HCT116 (cell line): ENCODE measurements at regions not wholly inside any gene's neighbourhood (a gene's known extent, or its start where the extent isn't known, plus 50 kb on each side); places are given as distances from the start of the nearest gene placed in this dataset.

ENCODE experiments used
- ATAC-seq: fragments of 200-7000 bp; cut with Tn5 transposase; 2 replicates; pipeline ENCODE4 v1.9.1; 2020; ENCODE audit warnings: mild to moderate bottlenecking, moderate library complexity
- BruUV-seq: library from RNA; stranded (reverse); fragments of 400-500 nt; replicated peaks from 2 replicates; lab custom pipeline; 2021; lab: Mats Ljungman, UMichigan
- CTCF ChIA-PET: fragments of 300-600 bp; sonication (Branson Sonifier 250); formaldehyde crosslinking; loops from one replicate; lab custom pipeline; 2021; ENCODE audit warnings: antibody characterized with exemption; lab: Charles Lee
- POLR2A ChIA-PET: fragments of 300-600, 350-600 bp; sonication (Branson Sonifier 250); formaldehyde crosslinking; loops from one replicate; lab custom pipeline; 2021; ENCODE audit warnings: antibody characterized with exemption; lab: Charles Lee
- RAD21 ChIA-PET, 2 experiments: fragments of 300-600 bp; sonication (Branson Sonifier 250); formaldehyde crosslinking; loops; one replicate each; lab custom pipeline; 2023; ENCODE audit warnings: low total read pairs in 2 of 2; ENCODE audit not compliant: uncharacterized antibody in 2 of 2, unreplicated experiment in 2 of 2, low non-redundant PET in 1 of 2; lab: Charles Lee
- DNase-seq: peaks from one replicate; pipeline ENCODE4 v3.0.0-alpha.2; 2010; ENCODE audit warnings: low read depth, low spot score
- H2AFZ ChIP-seq: fragments of 200-600 bp; shearing (Covaris generic), sonication (generic); 2 replicates; pipeline ENCODE4 v1.6.1; 2017; ENCODE audit warnings: low read depth, mixed run types, mixed read lengths, antibody characterized with exemption, low read length; ENCODE audit not compliant: poor library complexity, severe bottlenecking
- H3K27ac ChIP-seq: 2 replicates; pipeline ENCODE4 v1.5.1; 2012; ENCODE audit warnings: low read depth, low read length
- H3K27me3 ChIP-seq: fragments of 200-600 bp; sonication (generic); 2 replicates; pipeline ENCODE4 v1.6.1; 2016; ENCODE audit warnings: mixed run types, low read length, mixed read lengths; ENCODE audit not compliant: insufficient read depth
- H3K36me3 ChIP-seq, 2 experiments: fragments of 200-500 bp in 1 of 2; fragments of 200-600 bp in 1 of 2; sonication (Bioruptor generic) in 1 of 2; sonication (generic) in 1 of 2; 2 replicates each; pipeline versions ENCODE4 v1.5.1 to v1.6.1; 2014 to 2016; ENCODE audit warnings: low read length in 2 of 2, inconsistent platforms in 1 of 2, mixed read lengths in 1 of 2, mixed run types in 1 of 2; ENCODE audit not compliant: insufficient read depth in 2 of 2, control insufficient read depth in 1 of 2
- H3K4me1 ChIP-seq, 2 experiments: fragments of 200-600 bp in 1 of 2; sonication (generic) in 1 of 2; 2 replicates each; pipeline versions ENCODE4 v1.5.1 to v1.6.1; 2012 to 2017; ENCODE audit warnings: low read length in 2 of 2, inconsistent platforms in 1 of 2, mild to moderate bottlenecking in 1 of 2, mixed read lengths in 1 of 2, mixed run types in 1 of 2, moderate library complexity in 1 of 2; ENCODE audit not compliant: insufficient read depth in 2 of 2, control insufficient read depth in 1 of 2
- H3K4me2 ChIP-seq: fragments of 200-600 bp; sonication (generic); 2 replicates; pipeline ENCODE4 v1.6.1; 2017; ENCODE audit warnings: mixed run types, low read length, mixed read lengths
- H3K4me3 ChIP-seq, 2 experiments: fragments of 200-600 bp in 1 of 2; sonication (generic) in 1 of 2; replicated peaks in 1 of 2; 2 replicates each; pipeline ENCODE4 v1.5.1; 2011 to 2016; ENCODE audit warnings: low read length in 2 of 2, control low read depth in 1 of 2, low read depth in 1 of 2, mild to moderate bottlenecking in 1 of 2, mixed read lengths in 1 of 2, mixed run types in 1 of 2
- H3K79me2 ChIP-seq: fragments of 200-600 bp; sonication (generic); 2 replicates; pipeline ENCODE4 v1.6.1; 2017; ENCODE audit warnings: mild to moderate bottlenecking, mixed run types, low read length, moderate library complexity, mixed read lengths; ENCODE audit not compliant: insufficient read depth
- H3K9ac ChIP-seq: fragments of 200-600 bp; sonication (generic); 2 replicates; pipeline ENCODE4 v1.6.1; 2016; ENCODE audit warnings: low read length, mixed read lengths
- H3K9me2 ChIP-seq: fragments of 200-600 bp; sonication (generic), shearing (Covaris generic); 2 replicates; pipeline ENCODE4 v1.6.1; 2017; ENCODE audit warnings: mixed run types, mild to moderate bottlenecking, moderate library complexity; ENCODE audit not compliant: insufficient read depth
- H3K9me3 ChIP-seq, 2 experiments: fragments of 200-500 bp in 1 of 2; fragments of 200-600 bp in 1 of 2; sonication (Bioruptor generic) in 1 of 2; sonication (generic) in 1 of 2; 2 replicates each; pipeline ENCODE4 v1.6.1; 2014 to 2017; ENCODE audit warnings: low read length in 2 of 2, mixed read lengths in 2 of 2, inconsistent platforms in 1 of 2, low read depth in 1 of 2, mild to moderate bottlenecking in 1 of 2, mixed run types in 1 of 2, moderate library complexity in 1 of 2; ENCODE audit not compliant: control insufficient read depth in 1 of 2, insufficient read depth in 1 of 2
- H4K20me1 ChIP-seq: fragments of 200-600 bp; sonication (generic), shearing (Covaris generic); 2 replicates; pipeline ENCODE4 v1.6.1; 2017; ENCODE audit warnings: mixed run types, mild to moderate bottlenecking, moderate library complexity; ENCODE audit not compliant: insufficient read depth
- CBX3 ChIP-seq: IDR thresholded peaks from 2 replicates; pipeline ENCODE4 v1.6.1; 2012; ENCODE audit warnings: low read depth
- CEBPB ChIP-seq: IDR thresholded peaks from 2 replicates; pipeline ENCODE4 v1.6.1; 2012; ENCODE audit warnings: low read depth
- EGR1 ChIP-seq: IDR thresholded peaks from 2 replicates; pipeline ENCODE4 v1.6.1; 2012; ENCODE audit warnings: low read depth
- ELF1 ChIP-seq: IDR thresholded peaks from 2 replicates; pipeline ENCODE4 v1.6.1; 2012; ENCODE audit warnings: low read depth, borderline replicate concordance
- EZH2 ChIP-seq: fragments of 200-600 bp; sonication (generic); IDR thresholded peaks from 2 replicates; pipeline ENCODE4 v1.6.1; 2017; ENCODE audit warnings: antibody characterized with exemption, mixed run types
- EZH2phosphoT487 ChIP-seq: fragments of 200-600 bp; IDR thresholded peaks from 2 replicates; pipeline ENCODE4 v1.6.1; 2018; ENCODE audit warnings: antibody characterized with exemption, borderline replicate concordance
- FOSL1 ChIP-seq: IDR thresholded peaks from 2 replicates; pipeline ENCODE4 v1.6.1; 2012; ENCODE audit warnings: low read depth
- POLR2AphosphoS5 ChIP-seq: IDR thresholded peaks from 2 replicates; pipeline ENCODE4 v1.6.1; 2011; ENCODE audit warnings: mild to moderate bottlenecking, low read depth, low read length, moderate library complexity
- RAD21 ChIP-seq: IDR thresholded peaks from 2 replicates; pipeline ENCODE4 v1.6.1; 2012; ENCODE audit warnings: low read depth, mild to moderate bottlenecking
- SIN3A ChIP-seq: IDR thresholded peaks from 2 replicates; pipeline ENCODE4 v1.6.1; 2012; ENCODE audit warnings: low read depth
- SP1 ChIP-seq: IDR thresholded peaks from 2 replicates; pipeline ENCODE4 v1.6.1; 2012; ENCODE audit warnings: low read depth
- SRF ChIP-seq: IDR thresholded peaks from 2 replicates; pipeline ENCODE4 v1.6.1; 2012; ENCODE audit warnings: low read depth
- ZFX ChIP-seq: fragments of 450-650 bp; IDR thresholded peaks from 2 replicates; pipeline ENCODE4 v1.6.1; 2017
- ZNF274 ChIP-seq: fragments of 200-500 bp; sonication (Bioruptor generic); IDR thresholded peaks from 2 replicates; pipeline ENCODE4 v1.6.1; 2014; ENCODE audit warnings: mild to moderate bottlenecking, low read depth, low read length, inconsistent platforms
- intact Hi-C: fragments of 100-400 bp; cut with micrococcal nuclease; formaldehyde crosslinking; loops from 2 replicates; pipeline ENCODE4 v1.10.0; 2022
- TF ChIP-seq, protein P1 (sequence below), 3 experiments: fragments of 200-600 bp in 1 of 3; sonication (generic) in 1 of 3; IDR thresholded peaks in 2 of 3; conservative IDR thresholded peaks in 1 of 3; 2 replicates each; pipeline ENCODE4 v1.5.1; 2012 to 2017; ENCODE audit warnings: low read depth in 2 of 3, low read length in 2 of 3, antibody characterized with exemption in 1 of 3, borderline replicate concordance in 1 of 3, control low read depth in 1 of 3, mild to moderate bottlenecking in 1 of 3, mixed read lengths in 1 of 3, mixed run types in 1 of 3, moderate library complexity in 1 of 3; ENCODE audit not compliant: insufficient read depth in 1 of 3
- TF ChIP-seq, protein P2 (sequence below): IDR thresholded peaks from 2 replicates; pipeline ENCODE4 v1.6.1; 2012
- TF ChIP-seq, protein P3 (sequence below): IDR thresholded peaks from 2 replicates; pipeline ENCODE4 v1.6.1; 2012
- TF ChIP-seq, protein P4 (sequence below): IDR thresholded peaks from 2 replicates; pipeline ENCODE4 v1.6.1; 2012; ENCODE audit warnings: low read depth

DNA sequence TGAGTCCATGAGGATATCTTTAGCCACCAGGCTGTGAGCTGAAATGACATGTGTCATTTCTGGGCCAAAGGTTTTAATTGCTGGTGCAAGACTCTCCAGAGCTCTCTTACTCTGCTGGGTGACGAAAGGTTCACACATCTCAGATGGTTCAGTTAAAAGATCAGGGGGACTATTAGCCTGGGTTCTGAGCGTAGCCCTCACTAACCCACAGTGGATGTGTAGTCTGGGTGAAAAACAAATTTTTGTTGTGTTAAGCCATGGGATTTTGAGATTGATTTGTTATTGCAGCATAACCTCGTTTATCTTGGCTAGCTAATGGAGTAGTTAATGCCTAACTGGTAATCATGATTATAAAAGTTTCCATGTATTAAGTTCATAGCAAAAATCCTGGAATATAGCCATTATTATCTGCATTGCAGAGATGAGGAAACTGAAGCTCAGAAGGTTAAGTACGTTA, 251.5 kb downstream of the RMST start:
- CTCF ChIA-PET: no interaction called here

More for the DNA sequence above, 251.5 kb downstream of the RMST start:
- Histone ChIP-seq H3K9me2 (no peaks in the 10 kb centered on the region), H3K27me3 (no peaks in the 10 kb centered on the region), H3K4me1 (no peaks in the 10 kb centered on the region), H3K9ac (no peak overlapping the region), H3K4me3 (no peak overlapping the region), H3K4me2 (no peak overlapping the region), H3K36me3 (no peaks in the 10 kb centered on the region), H4K20me1 (no peaks in the 10 kb centered on the region), H3K9me3 (no peaks in the 10 kb centered on the region), H3K27ac (no peak overlapping the region), H2AFZ (no peak overlapping the region), H3K79me2 (no peaks in the 10 kb centered on the region)
- ATAC-seq: no peak
- POLR2A ChIA-PET: no interaction called here
- BruUV-seq: no TSS peak
- DNase-seq: no peak
- intact Hi-C loops: loop anchor here (10.0 kb wide), 1 partner anchor 661 kb away; no protein-coding TSS in a partner anchor
- TF ChIP-seq SRF (no peak), SIN3A (no peak), FOSL1 (no peak), CEBPB (no peak), ZNF274 (no peak), SP1 (no peak), CBX3 (no peak), RAD21 (no peak), EZH2phosphoT487 (no peak), EGR1 (no peak), EZH2 (no peak), ZFX (no peak), POLR2AphosphoS5 (no peak), ELF1 (no peak)
- TF ChIP-seq, protein P1, sequence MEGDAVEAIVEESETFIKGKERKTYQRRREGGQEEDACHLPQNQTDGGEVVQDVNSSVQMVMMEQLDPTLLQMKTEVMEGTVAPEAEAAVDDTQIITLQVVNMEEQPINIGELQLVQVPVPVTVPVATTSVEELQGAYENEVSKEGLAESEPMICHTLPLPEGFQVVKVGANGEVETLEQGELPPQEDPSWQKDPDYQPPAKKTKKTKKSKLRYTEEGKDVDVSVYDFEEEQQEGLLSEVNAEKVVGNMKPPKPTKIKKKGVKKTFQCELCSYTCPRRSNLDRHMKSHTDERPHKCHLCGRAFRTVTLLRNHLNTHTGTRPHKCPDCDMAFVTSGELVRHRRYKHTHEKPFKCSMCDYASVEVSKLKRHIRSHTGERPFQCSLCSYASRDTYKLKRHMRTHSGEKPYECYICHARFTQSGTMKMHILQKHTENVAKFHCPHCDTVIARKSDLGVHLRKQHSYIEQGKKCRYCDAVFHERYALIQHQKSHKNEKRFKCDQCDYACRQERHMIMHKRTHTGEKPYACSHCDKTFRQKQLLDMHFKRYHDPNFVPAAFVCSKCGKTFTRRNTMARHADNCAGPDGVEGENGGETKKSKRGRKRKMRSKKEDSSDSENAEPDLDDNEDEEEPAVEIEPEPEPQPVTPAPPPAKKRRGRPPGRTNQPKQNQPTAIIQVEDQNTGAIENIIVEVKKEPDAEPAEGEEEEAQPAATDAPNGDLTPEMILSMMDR (IDR thresholded peaks at IDR 0.05 in 2 of 3, conservative IDR thresholded peaks at IDR 0.05 in 1 of 3; ENCODE audit: borderline replicate concordance in 1 of 3, insufficient read depth in 1 of 3, low read depth in 2 of 3, low read length in 2 of 3): no peak
- TF ChIP-seq, protein P2, sequence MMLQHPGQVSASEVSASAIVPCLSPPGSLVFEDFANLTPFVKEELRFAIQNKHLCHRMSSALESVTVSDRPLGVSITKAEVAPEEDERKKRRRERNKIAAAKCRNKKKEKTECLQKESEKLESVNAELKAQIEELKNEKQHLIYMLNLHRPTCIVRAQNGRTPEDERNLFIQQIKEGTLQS: no peak
- TF ChIP-seq, protein P3, sequence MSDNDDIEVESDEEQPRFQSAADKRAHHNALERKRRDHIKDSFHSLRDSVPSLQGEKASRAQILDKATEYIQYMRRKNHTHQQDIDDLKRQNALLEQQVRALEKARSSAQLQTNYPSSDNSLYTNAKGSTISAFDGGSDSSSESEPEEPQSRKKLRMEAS: no peak
- TF ChIP-seq, protein P4, sequence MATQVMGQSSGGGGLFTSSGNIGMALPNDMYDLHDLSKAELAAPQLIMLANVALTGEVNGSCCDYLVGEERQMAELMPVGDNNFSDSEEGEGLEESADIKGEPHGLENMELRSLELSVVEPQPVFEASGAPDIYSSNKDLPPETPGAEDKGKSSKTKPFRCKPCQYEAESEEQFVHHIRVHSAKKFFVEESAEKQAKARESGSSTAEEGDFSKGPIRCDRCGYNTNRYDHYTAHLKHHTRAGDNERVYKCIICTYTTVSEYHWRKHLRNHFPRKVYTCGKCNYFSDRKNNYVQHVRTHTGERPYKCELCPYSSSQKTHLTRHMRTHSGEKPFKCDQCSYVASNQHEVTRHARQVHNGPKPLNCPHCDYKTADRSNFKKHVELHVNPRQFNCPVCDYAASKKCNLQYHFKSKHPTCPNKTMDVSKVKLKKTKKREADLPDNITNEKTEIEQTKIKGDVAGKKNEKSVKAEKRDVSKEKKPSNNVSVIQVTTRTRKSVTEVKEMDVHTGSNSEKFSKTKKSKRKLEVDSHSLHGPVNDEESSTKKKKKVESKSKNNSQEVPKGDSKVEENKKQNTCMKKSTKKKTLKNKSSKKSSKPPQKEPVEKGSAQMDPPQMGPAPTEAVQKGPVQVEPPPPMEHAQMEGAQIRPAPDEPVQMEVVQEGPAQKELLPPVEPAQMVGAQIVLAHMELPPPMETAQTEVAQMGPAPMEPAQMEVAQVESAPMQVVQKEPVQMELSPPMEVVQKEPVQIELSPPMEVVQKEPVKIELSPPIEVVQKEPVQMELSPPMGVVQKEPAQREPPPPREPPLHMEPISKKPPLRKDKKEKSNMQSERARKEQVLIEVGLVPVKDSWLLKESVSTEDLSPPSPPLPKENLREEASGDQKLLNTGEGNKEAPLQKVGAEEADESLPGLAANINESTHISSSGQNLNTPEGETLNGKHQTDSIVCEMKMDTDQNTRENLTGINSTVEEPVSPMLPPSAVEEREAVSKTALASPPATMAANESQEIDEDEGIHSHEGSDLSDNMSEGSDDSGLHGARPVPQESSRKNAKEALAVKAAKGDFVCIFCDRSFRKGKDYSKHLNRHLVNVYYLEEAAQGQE: no peak
- RAD21 ChIA-PET: no interaction called here
